GM11168 (cell line): ENCODE measurements at regions not wholly inside any gene's neighbourhood (a gene's known extent, or its start where the extent isn't known, plus 50 kb on each side); places are given as distances from the start of the nearest gene placed in this dataset.

Experiments
- in situ Hi-C: fragments of 300-500 bp; cut with MboI; formaldehyde crosslinking; loops from one replicate; pipeline ENCODE4 v1.12.0; 2022; ENCODE audit warnings: low sequenced_read_pairs; ENCODE audit not compliant: unreplicated experiment

DNA sequence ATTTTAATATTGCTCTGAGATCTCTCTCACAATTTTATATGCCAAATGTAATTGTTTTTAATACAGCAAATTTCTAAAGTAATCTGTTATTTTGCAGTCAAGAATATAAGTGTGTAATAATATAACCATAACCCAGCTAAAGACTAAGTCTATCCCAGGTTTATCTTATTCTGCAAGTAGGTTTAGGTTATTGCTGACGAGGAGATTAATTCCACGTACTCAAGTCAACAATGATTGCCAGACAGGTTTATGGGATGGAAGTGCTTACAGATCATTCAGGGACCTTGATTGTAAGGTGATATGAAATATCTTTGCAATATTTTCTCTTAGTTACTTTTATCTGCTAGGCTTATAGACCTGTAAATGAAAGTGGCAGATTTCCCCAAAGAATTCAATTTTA, 698.3 kb downstream of the HDGFL1 start:
- in situ Hi-C loops, result no loop called here

DNA sequence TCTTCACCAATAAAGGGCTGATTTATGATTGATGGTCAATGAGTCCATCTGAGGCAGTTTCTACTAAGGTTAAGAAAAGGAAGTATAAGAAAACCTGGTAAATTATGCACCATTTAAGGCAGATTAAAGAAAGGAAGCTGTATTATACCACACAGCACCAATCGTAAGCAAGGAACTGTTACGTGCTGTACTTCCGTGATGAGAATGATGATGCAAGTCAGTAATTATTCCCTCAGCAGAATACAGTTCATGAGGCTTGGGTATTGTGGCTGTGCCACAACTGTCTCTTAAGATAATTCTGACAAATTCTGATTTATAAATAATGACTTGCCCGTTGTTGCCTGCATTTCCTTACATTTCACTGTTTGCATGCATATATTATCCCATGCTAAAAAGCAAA, 699.0 kb downstream of the HDGFL1 start:
- in situ Hi-C loops, result no loop called here

DNA sequence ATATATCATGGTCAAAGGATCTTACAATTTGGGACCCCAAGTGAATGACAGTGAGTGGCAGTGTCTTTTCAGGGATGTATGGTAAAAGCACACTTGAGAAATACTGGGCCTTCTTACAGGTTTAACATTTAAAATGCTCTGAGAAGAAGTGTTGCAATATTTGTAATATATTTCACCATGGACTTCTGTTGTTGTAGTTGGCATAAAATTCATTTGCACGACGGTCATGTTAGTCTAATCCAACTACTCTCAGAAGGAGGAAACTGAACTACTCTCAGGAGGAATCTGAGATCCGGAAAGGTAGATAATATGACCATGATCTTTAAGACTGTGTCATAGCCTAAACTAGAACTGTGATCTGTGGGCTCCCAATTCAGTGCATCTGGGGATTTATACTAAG, 700.1 kb downstream of the HDGFL1 start:
- in situ Hi-C loops, result no loop called here

DNA sequence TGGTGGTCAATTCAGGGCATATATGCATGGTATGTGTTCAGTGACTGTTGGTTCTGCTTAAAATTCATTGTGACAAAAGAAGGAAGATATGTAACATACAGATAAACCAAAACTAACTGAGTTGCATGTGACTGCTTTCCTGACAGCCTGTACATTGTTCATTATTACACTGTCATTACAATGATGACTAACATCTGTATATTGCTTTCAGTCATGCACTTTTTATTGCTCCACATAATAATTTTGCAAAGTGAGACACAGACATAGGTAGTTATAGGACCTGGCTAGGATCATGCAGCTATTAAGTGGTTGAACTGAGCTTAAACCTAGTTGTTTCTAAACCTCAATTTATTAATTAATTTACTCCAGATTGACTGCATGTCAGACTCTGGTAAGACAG, 703.2 kb downstream of the HDGFL1 start:
- in situ Hi-C loops, result no loop called here

DNA sequence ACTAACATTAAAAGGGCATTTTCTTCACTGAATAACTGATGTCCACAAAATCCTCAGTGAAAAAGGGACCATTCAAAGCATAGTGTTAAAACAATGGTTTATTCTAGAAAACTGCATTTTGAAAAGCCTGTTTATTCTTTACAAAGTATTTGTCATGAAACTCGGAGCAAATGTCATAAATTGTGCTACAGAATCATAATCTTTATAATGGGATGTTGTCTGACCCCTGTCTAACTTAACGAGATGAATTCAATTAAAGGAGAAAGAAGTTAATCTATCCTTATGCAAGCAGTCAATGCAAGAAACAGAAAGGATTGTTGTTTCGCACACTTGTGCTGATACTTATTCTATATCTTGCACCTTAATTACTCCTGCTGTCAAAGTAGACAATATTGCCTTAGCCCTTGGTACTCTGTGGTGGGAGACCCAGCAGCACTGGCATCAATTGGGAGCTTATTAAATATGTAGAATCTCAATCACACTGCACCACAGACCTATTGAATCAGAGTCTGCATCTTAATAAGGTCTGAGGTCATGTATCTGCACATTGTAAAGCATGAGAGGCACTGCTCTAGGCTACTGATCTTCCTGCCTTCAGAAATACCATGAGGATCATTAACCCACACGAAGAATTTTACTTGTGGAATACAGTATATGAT, 708.3 kb downstream of the HDGFL1 start:
- in situ Hi-C loops, result no loop called here

DNA sequence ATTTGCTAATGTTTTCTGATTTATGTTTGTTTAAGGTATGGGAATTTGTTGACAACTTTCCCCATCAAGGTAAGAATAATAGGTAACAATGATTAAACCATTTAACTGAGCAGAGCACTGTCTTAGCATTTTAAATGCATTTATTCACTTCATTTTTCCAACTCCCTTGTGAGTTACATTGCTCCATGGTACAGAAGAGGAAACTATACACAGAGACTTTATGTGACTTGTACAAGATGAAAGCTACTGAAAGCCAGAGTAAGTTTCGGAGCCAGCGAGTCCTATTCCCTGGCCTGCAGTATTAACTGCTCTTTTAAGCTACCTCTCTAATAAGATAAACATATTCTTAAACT, 708.8 kb downstream of the HDGFL1 start:
- in situ Hi-C loops, result no loop called here

DNA sequence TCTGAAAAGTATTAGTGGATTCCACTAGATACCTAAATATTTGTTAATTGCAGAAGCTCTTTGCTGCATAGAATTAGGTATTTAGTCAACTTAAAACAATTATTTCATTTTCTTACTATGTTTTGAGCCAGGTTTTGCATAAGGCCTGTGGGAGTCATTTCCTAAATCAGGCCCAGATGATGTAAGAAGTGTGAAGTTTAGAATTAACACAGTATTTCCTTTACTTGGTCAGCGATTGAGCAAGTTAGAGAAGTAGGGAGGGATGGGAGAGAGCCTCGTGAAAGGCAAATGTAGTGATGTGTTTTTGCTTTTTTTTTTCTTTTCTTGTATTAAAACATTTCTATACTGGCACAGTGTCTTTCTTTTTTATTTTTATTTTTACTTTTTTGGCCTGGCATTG, 711.1 kb downstream of the HDGFL1 start:
- in situ Hi-C loops, result loop anchor here (10.0 kb wide), 1 partner anchor 746 kb away; no protein-coding TSS in a partner anchor

DNA sequence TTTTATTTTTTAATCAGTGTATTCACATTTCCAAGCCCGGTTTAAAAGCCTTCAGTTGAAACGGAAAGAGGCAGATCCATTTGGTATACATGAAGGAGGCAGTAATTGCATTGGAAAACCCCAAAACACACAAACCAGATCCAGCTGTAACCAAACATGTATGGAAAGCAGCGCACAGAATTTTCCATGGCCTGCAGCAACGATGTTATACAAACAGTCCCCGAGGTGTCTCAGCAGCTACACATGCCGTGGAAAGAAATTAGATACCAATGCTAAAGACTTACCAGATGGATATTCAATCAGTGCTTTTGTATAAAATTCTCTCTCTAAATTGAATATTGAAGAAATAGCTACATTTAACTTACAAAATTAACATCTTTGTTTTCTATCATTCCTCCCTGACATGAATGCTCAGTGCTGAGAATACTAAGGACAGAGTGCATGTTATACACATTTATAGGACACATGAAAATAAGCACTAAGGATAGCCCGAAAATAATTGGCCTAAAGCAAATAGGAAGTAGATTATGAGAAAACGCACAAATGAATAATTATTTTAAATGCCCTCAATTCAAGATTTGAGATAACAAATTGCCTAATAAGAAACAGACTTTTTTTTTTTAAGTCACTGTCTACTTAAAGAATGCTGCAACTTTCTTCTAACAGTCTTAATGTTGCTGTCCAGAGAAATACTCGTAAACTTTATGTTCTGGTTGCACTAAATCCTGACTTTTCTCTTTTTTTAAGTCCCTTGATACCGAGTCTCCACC, 713.1 kb downstream of the HDGFL1 start:
- in situ Hi-C loops, result loop anchor here (10.0 kb wide), 1 partner anchor 748 kb away; no protein-coding TSS in a partner anchor

DNA sequence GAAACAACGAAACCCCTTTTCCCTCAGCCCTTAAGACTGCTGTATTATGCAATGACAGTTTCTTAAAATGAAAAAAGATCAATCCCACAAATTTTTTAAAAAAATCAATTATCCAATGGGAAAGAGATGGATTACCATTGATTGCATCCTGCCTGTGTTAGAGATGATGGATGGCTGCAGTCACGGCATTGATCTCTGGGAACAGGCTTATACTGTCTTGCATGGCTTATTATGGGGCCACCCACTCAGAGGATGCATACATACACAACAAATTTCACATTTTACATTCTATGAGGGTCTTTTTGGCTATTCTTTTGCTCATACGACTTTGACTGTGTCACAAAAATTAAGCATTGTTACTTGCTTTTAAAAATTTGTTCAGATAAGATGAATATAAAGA, 724.3 kb downstream of the HDGFL1 start:
- in situ Hi-C loops, result no loop called here

DNA sequence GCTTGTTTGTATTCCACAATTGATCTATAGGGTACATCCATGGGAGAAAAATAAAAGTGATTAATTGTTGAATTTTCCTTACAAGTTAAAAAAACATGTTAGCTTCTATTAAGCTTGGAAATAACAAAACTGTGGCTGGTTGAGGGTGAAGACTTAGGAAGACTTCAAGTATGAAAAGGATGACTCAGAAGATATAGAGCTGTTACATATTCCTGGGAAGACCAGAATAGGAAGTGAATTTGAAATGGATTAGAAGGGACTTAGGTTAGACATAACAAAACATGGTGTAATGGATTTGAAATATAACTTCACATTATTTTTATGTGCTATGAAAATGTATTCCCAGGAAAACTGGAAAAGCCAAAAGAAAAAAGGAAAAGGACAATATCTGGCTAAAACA, 732.2 kb downstream of the HDGFL1 start:
- in situ Hi-C loops, result no loop called here

DNA sequence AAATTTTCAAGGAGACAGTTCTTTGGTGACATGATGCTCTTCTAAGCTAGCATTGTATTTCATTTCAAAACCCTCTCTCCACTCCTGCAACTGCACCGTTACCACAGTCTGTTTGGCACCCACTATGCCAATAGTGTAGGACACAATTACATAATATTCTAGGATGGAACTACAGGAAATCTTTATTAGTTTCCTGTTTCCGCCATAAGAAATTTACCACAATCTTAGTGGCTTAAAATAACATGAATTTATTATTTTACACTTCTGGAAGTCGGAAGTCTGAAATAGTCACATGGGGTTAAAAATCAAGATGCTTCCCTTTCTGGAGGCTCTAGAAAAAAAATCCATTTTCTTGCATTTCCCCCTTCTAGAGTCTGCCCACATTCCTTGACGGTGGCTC, 733.1 kb downstream of the HDGFL1 start:
- in situ Hi-C loops, result no loop called here

DNA sequence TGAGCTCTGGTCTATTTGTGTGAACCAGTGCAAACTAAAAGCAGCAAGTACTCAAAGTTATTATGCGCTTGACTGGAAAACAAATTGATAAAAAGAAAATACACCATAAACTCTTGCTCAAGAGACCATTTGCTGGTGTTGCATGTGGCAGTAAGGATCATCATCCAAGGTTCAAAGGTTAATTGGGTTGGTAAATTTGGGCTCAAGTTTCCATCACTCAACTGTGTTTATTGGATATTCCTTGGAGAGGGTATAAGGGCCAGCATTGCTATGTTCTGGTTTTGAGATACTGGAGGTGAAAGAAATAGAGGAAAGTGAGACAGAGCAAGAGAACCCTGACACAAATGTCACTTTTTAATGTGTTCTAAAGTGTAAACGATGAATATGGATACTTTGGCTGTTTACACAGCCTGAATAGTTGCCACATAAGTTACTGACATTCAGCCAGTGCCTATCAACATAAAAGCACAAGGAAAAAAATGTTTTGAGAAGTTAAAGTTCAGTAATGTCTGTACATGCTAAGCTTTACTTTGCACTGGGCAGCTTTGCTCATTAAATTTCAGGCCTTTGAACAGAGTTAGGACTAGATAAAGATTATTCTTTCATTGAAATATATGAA, 736.1 kb downstream of the HDGFL1 start:
- in situ Hi-C loops, result no loop called here

DNA sequence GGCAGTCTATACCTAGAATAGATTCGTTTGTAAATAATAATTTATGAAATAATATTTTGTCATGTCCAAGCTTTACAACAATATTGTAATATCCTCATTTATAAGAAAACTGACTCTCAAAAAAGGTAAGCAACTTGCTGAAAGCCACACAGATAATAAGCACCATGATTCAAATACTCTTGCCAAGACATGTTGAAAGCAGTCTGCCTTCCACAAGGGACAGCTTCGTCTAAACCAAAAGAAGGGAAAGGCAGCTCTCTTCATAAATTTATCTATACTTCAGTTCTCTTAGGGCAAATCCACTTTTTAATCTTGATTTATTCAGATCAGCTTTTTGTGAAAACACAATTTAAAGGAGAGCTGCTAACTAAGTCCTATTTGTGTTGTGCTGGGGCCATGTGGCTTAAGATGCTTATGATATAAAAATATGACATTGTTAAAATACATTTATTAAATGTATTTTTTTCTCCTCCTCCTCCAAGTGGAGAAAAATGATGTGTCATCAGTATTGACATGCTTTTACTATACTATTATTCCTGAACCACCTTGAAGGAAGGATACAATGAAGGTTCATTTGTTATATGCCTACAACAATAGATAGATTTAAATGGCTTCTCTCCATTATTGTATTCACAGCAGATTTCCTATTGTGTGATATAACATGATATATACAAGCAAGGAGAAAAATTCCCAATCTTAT, 737.0 kb downstream of the HDGFL1 start:
- in situ Hi-C loops, result no loop called here

DNA sequence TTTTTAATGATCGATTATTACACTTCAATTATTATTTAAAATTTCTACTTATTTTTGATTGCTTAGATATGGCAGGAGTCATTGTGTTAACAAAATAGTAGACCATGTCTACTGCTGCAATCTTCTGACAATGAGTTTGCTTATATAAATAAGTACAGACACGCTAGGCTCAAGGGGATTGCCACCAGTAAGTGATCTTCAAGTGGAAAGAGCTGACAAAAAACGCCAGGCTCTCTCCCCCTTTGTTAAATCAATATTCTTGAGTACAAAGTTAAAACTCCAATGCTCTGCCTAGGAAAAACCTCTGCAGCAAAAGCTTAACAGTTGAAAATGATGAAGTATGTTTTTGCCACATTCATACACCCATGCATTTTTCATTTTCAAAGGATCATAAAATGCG, 738.1 kb downstream of the HDGFL1 start:
- in situ Hi-C loops, result no loop called here

DNA sequence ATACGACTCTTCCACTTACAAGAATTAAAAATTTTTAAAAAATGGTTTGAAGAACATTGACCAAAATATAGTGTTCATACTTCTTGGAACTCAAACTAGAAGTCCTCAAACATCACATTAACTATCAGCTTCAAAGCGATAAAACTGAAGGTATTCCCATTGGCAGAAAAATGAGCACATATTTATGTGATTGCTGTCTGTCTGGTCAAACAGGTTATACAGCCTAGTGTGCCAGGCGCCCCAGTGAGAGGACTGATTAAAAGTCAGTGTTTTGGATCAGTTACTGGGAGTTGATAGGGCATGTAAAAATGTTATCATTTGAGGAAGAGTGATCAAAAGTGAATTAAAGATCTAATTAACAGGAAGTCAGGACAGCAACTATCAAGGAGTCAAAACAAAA, 738.8 kb downstream of the HDGFL1 start:
- in situ Hi-C loops, result no loop called here

DNA sequence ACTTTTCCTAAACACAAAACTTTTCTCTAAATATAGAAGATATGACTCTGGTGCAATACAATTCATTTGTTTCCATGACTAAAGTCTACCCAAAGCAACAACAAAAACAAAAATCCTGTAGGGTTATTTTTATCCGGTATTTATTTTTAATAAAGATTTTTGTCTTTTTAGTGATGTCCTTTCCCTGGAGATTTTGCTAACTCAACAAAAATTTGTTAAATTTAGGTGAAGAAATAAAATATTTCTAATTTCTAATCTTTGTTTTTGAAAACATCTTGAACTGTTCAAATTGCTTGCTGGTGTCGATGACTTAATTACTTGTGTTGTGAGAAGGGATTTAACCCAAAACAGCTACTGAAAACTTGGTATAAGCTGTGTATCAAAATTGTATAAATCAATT, 741.8 kb downstream of the HDGFL1 start:
- in situ Hi-C loops, result no loop called here

DNA sequence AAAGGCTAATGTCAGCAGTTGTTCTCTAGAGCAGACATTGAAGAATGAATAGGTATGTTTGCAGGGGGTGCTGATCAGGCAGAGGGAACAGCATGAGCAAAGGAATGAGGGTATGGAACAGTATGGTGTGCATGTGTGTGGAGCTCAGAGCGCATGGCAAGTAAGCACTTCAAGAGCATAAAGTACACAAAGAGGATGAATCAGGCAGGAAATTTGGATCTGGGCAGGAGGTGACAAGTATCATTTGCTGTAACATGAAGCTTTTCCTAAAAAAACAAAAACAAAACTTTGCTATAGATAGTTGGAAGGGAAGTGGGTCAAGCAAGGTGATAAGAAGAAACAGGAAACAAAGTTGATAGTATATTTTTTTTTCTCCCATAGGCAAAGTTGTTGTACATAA, 746.8 kb downstream of the HDGFL1 start:
- in situ Hi-C loops, result no loop called here

DNA sequence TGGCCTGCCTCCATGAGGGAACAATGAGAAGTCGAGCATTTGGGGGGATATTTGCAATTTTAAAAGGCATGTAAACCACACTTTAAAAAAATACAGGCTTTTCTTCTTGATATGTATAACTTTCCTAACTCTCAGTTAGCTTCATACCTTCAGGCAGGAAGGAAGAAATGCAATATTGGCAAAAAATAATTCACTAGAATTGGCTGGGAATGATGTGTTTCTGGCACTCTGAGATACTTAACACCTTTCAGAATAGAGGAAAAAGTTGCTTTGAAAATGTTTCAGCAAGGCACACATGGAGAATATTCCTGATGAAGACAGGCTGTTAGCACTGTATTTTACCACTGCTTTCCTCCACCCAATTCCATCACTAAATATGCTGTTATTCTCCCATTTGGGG, 747.6 kb downstream of the HDGFL1 start:
- in situ Hi-C loops, result no loop called here

DNA sequence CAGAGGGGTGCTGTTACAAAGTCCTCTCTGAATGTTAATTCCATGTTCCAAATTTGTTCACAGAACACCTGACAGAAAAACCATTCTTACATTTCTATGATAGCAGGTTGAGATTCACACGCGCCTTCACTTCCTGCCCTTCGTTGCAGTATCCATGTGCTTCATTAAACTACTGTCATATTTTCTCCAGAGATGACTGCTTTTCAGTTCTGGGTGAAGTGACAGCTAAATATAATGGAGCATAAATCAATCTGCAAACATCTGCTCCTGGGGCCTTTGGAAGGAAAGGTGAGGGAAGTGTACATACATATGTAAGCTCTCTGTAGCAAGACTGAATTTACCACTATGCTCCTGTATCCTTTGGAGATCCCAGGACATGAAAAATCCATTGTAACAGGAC, 750.2 kb downstream of the HDGFL1 start:
- in situ Hi-C loops, result no loop called here

DNA sequence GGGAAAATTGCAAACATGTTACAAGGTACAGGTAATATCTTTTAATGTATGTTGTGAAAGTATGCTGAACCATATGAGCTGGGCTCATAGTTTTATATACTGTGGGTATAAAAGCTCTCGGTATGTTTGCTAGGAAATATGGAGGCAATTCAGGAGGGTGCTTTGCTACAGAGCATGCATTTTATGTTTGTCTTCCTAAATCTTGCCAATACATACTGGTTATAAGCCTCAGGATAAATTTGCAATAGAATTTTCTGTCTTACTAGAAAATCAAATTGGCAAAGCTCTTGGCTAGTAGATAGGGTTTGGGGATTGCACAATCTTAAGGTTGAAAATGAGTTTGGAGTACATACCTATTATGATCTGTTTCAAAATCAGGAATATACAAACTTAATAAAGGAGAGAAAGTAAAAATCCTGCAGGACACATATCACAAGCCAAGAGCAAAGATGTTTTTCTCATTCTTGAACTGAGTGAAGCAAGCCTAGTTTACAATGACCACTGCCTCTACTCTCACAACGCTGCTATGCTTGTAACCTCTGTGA, 751.2 kb downstream of the HDGFL1 start:
- in situ Hi-C loops, result no loop called here

DNA sequence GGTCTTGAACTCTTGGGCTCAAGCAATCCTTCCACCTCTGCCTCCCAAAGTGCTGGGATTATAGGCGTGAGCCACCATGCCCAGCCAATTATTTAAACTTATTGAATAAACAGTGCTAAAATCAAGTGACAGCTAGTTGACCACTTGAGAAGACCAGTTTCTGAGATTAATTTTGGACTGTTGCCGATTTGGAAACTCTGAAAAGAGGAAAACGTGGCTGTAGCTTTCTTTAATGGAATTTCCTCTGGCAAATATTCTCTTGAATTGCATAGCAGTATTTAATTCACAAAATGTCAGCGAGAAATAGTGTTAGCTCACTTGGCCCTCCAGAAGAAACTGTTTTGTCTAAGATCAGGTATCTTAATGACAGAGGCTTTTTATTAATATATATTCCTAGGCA, 754.5 kb downstream of the HDGFL1 start:
- in situ Hi-C loops, result no loop called here
